Colonic mucosa (tissue), 4 donors: ENCODE measurements at regions not wholly inside any gene's neighbourhood (a gene's known extent, or its start where the extent isn't known, plus 50 kb on each side); places are given as distances from the start of the nearest gene placed in this dataset.

Experiments
- DNase-seq: peaks from one replicate; pipeline ENCODE4 v3.0.0-alpha.2; 2020
- H3K27ac ChIP-seq: fragments of 200-600 bp; one replicate; pipeline ENCODE4 v1.8.0; 2021
- H3K27me3 ChIP-seq: fragments of 200-600 bp; one replicate; pipeline ENCODE4 v1.8.0; 2021
- H3K36me3 ChIP-seq: fragments of 200-600 bp; one replicate; pipeline ENCODE4 v1.8.0; 2021
- H3K4me1 ChIP-seq: fragments of 200-600 bp; one replicate; pipeline ENCODE4 v1.8.0; 2021; ENCODE audit warnings: mild to moderate bottlenecking
- H3K4me3 ChIP-seq: fragments of 200-600 bp; one replicate; pipeline ENCODE4 v1.8.0; 2021
- H3K9ac ChIP-seq, 2 donors: one replicate each; pipeline ENCODE4 v1.7.0; 2013; ENCODE audit warnings: control low read depth in 2 of 2, low read depth in 2 of 2, low read length in 2 of 2
- H3K9me3 ChIP-seq: fragments of 200-600 bp; one replicate; pipeline ENCODE4 v1.8.0; 2021
- intact Hi-C: fragments of 100-400 bp; cut with DNase I; formaldehyde crosslinking; loops from one replicate; pipeline ENCODE4 v1.14.1; 2022
- TF ChIP-seq, protein P1 (sequence below): fragments of 200-600 bp; IDR thresholded peaks from one replicate; pipeline ENCODE4 v1.8.0; 2022; ENCODE audit warnings: antibody characterized with exemption, mild to moderate bottlenecking
- donor health status: healthy.
- donor health status: DM: no; HTN: no; CAD: no.
- donor health status: DM: no; HTN: no; CAD: no.

DNA sequence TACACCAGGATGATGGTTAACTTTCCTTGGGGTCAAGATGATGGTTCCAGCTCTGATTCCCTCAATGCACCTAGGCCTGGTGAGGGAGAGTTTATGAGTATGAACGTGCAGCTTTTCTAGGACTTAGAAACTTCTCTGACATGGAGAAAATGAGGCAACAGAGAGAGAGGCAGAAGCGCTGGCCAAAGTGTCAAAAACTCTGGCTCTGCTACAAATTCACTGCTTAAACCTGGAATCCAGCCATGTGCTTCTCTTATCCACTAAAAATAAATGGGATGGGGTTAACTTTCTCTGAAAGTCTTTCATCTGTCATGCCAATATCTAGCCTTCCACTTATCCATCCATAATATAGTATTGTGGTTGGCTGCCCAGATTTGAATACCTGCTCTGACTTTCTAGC is 568.7 kb downstream of the MED13L start:
- DNase-seq: no peak
- TF ChIP-seq, protein P1, sequence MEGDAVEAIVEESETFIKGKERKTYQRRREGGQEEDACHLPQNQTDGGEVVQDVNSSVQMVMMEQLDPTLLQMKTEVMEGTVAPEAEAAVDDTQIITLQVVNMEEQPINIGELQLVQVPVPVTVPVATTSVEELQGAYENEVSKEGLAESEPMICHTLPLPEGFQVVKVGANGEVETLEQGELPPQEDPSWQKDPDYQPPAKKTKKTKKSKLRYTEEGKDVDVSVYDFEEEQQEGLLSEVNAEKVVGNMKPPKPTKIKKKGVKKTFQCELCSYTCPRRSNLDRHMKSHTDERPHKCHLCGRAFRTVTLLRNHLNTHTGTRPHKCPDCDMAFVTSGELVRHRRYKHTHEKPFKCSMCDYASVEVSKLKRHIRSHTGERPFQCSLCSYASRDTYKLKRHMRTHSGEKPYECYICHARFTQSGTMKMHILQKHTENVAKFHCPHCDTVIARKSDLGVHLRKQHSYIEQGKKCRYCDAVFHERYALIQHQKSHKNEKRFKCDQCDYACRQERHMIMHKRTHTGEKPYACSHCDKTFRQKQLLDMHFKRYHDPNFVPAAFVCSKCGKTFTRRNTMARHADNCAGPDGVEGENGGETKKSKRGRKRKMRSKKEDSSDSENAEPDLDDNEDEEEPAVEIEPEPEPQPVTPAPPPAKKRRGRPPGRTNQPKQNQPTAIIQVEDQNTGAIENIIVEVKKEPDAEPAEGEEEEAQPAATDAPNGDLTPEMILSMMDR: no peak
- intact Hi-C loops: no loop called here
- H3K4me1 ChIP-seq: no peaks in the 10 kb centered on the region
- no peak overlapping the region for H3K4me3 ChIP-seq
- H3K36me3 ChIP-seq: no peaks in the 10 kb centered on the region
- no peak overlapping the region for H3K9ac ChIP-seq
- H3K27ac ChIP-seq: no peak overlapping the region
- H3K27me3 ChIP-seq: no peaks in the 10 kb centered on the region
- H3K9me3 ChIP-seq: no peaks in the 10 kb centered on the region

DNA sequence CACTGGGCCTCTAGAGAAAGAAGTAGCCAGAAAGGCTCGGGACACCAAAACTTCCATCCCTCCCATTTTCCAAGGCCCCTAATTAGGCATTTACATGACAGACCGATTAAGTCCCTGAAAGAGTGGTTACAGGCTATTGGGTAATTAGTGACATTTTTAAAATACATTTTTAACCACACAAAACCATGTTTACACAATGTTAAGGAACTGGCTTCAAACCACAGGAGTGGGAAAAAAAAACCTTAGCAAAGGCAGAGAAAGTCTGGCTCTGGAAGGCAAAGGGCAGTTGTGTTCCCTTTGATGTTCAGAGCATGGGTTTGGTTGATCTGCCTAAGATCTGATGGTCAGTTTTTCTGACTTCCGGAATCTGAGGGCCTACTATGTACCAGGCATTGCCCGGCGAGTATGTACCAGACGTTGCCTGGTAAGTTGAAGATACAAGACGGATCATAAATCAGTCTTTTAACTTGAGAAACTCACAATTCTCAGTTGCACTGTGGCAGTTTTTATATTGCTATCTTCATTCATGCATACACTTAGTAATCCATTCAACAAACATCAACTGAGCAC is 576.5 kb downstream of the MED13L start:
- H3K27me3 ChIP-seq: no peaks in the 10 kb centered on the region
- no peak for DNase-seq
- H3K9ac ChIP-seq: no peak overlapping the region
- H3K27ac ChIP-seq: no peak overlapping the region
- TF ChIP-seq, protein P1: no peak
- H3K4me3 ChIP-seq: no peak overlapping the region
- H3K36me3 ChIP-seq: no peaks in the 10 kb centered on the region
- intact Hi-C loops: no loop called here
- no peaks in the 10 kb centered on the region for H3K9me3 ChIP-seq
- no peaks in the 10 kb centered on the region for H3K4me1 ChIP-seq

DNA sequence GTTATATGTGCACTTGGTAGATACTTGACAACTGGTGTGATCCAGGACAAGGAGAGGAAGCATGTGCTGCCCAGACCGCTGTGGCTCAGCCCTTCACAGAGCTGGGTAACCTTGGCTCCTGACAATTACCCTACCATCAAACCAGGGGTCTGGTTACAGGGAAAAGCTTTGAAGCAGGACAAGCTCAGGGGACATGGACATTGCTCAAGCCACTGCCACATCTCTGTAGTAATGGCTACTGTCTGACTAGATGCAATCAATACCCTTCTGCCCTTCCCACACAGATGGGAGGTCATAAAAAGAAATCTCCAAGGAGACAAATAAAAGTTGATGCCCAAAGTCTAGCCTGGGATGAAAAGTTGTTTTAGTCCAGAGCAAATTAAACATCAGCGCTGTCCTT is 577.4 kb downstream of the MED13L start:
- intact Hi-C loops: no loop called here
- Histone ChIP-seq H3K27ac (no peak overlapping the region), H3K9ac (no peak overlapping the region), H3K4me1 (no peaks in the 10 kb centered on the region), H3K27me3 (no peaks in the 10 kb centered on the region), H3K9me3 (no peaks in the 10 kb centered on the region), H3K4me3 (no peak overlapping the region), H3K36me3 (no peaks in the 10 kb centered on the region)
- no peak for DNase-seq
- TF ChIP-seq, protein P1: no peak

DNA sequence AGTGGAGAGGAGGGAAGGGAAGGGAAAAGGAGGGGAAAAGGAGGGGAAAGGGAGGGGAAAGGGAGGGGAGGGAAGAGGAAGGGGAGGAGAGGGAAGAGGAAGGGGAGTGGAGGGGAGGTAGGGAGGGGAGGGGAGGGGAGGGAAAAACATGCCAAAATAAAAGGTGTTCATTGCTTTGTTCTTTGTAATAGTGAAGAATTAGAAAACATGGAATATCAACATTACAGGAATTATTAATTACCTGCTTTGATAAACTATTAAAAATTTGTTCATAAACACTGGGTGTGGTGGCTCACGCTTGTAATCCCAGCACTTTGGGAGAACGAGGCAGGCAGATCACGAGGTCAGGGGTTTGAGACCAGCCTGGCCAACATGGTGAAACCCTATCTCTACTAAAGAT is 579.2 kb downstream of the MED13L start:
- no peaks in the 10 kb centered on the region for H3K36me3 ChIP-seq
- H3K9me3 ChIP-seq: no peaks in the 10 kb centered on the region
- DNase-seq: no peak
- intact Hi-C loops: no loop called here
- H3K4me3 ChIP-seq: no peak overlapping the region
- H3K27me3 ChIP-seq: no peaks in the 10 kb centered on the region
- no peak overlapping the region for H3K9ac ChIP-seq
- TF ChIP-seq, protein P1: no peak
- H3K4me1 ChIP-seq: no peaks in the 10 kb centered on the region
- H3K27ac ChIP-seq: no peak overlapping the region

DNA sequence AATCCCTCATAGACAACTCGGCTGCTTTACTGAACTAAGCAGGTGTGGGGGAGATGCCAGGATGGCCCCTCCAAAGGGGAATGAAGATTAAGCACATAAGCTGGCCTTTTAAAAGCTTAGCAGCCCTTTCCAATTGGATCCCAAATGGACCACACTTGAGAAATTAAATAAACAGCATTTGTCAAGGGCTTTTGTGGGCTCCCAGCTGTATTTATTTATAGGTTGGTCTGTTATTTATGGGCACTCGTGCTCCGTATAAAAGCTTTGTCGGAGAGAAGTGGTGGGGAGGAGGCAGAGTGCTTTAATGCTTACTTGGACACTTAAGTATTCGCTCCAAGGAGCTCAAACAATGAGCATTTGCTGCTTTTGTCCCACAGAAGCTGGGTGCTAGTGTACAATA is 580.2 kb downstream of the MED13L start:
- Histone ChIP-seq H3K4me3 (no peak overlapping the region), H3K27me3 (no peaks in the 10 kb centered on the region), H3K9me3 (no peaks in the 10 kb centered on the region), H3K36me3 (no peaks in the 10 kb centered on the region), H3K4me1 (no peaks in the 10 kb centered on the region), H3K27ac (no peak overlapping the region), H3K9ac (no peak overlapping the region)
- intact Hi-C loops: no loop called here
- TF ChIP-seq, protein P1: no peak
- DNase-seq: no peak
